GM18519 (cell line): ENCODE measurements at regions not wholly inside any gene's neighbourhood (a gene's known extent, or its start where the extent isn't known, plus 50 kb on each side); places are given as distances from the start of the nearest gene placed in this dataset.

ENCODE experiments used
- ATAC-seq: cut with Tn5 transposase; IDR thresholded peaks from one replicate; pipeline ENCODE4 v1.9.1; 2021; ENCODE audit warnings: mild to moderate bottlenecking, moderate library complexity; ENCODE audit not compliant: unreplicated experiment, low FRiP score

GRCh38 chr20:6579417-6579816, 188.1 kb upstream of the BMP2 start:
- ATAC-seq: no peak

DNA sequence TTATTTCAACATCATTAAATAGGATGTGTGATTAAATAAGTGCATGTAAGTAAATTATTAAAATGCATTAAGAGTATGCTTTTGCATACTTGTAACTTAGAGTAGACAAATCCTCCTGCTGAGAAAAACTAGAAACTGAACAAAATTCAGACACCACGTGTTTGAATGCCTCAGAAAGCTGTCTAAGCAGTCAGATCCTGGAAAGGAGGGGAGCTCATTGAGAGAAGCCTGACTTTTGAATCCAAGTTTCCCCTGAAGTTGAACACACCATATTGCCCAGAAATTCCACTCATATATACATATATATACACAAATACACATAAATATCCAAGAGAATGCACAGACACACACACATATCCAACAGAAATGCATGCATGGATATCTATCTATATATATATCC, 190.0 kb upstream of the BMP2 start:
- no peak for ATAC-seq

DNA sequence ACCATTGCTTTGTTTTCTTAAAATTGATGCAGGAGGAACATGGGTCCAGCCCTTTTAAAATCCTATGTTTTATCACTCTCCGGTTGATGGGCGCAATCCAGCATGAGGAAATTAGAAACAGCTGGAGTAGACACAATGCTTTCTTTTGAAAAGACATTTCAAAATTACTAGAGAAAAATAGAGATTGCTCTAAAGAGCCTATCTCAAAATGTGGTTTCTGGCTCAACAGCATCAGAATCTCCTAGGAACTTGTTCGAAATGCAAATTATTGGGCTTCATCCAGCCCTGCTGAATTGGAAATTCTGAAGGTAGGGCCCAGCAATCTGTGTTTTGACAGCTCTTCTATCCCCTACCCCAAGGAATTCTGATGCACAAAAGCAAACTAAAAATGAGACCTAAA, 190.8 kb upstream of the BMP2 start:
- no peak for ATAC-seq

DNA sequence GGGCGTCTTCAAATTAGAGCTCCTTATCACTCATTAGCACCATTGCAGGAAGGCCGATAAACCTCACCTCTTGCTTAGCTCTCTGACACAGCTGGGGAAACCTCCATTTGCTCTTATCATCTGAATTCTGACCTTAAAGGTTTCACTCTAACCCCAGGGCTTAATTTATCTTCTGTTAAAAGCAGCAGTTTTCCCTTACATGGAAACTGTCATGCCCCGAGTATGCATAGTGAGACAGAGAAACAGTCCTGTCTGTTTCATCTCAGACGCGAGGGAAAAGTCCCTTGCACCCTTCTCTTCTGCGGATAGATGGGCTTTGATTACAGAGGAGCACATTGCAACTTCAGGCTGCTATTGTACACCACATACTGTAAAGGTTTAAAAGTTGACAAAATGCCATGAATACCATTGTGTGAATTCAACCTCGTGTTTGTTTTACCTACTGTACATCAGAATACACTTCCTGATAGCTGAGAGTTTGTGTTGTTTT, 191.5 kb upstream of the BMP2 start:
- no peak for ATAC-seq

- ATAC-seq: no peak
Measured at GRCh38 chr20:6566821-6567220, 200.7 kb upstream of the BMP2 start.

- ATAC-seq: no peak
Measured at GRCh38 chr20:6562111-6562510, 205.4 kb upstream of the BMP2 start.

- ATAC-seq: no peak
Measured at GRCh38 chr20:6560978-6561377, 206.5 kb upstream of the BMP2 start.

- ATAC-seq: no peak
Measured at GRCh38 chr20:6559791-6560190, 207.7 kb upstream of the BMP2 start.

DNA sequence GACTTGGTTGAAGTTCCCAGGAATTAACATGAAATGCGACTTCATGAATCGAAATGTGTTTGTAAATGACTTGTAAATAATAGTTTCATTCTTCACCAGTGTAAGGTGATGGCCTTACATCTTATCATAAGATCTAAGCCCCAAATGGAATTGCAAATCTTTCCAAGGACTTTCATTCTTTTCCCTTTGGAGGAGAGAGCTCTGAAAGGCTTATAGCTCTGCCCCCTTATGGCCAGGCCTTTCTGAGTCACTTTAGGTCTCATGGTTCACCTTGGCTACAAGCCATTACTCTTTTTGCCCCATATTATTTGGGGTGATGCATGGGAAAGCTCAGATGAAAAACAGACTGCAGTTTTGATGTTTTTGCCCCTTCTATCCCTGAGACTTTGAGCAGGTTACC, 209.1 kb upstream of the BMP2 start:
- no peak for ATAC-seq

GRCh38 chr20:6533761-6534479, 233.6 kb upstream of the BMP2 start:
- ATAC-seq: no peak

- ATAC-seq: no peak
Measured at GRCh38 chr20:6533351-6533750, 234.1 kb upstream of the BMP2 start.

DNA sequence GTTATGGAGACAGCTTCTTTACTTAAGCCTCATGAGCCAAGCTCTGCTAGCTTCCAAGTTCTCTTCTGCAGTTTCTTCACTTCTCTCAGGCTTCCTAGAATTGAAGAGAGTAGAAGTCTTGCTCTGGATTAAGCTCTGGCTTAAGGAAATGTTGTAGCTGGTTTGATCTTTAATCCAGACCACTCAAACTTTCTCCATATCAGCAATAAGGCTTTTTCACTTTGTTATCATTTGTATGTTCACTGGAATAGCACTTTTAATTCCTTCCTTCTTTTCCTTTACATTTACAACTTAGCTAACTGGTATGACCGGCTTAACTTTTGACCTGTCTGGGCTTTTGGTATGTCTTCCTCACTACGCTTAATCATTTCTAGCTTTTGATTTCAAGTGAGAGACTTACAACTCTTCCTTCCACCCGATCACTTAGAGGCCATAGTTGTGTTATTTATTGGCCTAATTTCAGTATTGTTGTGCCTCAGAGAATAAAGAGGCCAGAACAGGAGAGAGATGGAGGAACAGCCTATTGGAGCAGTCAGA, 236.6 kb upstream of the BMP2 start:
- ATAC-seq: no peak

DNA sequence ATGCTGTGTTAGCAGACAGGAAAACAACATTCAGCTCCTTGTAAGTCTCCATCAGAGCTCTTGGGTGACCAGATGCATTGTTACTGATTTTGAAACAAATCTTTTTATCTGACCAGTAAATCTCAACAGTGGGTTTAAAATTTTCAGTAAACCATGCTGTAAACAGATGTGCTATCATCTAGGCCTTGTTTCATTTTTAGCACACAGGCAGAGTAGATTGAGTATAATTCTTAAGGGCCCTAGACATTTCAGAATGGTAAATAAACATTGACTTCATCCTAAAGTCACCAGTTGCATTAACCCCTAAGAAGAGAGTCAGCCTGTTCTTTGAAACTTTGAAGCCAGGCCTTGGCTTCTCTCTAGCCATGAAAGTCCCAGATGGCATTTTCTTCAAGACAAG, 237.2 kb upstream of the BMP2 start:
- no peak for ATAC-seq

- ATAC-seq: no peak
Measured at GRCh38 chr20:6525447-6526303, 241.8 kb upstream of the BMP2 start.

- no peak for ATAC-seq
Measured at GRCh38 chr20:6524305-6524704, 243.2 kb upstream of the BMP2 start.

DNA sequence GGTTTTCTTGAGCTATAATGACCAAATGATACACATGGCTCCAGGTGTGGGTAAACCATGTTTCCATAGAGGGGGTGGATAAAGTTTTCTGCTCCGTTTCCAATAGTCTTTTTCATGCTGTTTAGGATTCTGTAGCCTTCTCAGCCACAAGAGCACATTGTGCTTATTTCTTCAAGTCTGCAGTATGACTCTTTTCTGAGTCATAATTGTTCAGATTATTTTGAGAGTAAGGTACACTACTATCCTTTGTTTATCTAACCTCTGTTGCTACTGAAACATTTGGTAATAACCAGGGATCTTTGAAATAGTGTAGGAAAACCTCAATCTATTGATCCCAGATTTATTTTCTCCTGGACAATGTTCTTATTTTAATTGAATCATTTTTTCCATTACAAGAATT, 247.9 kb upstream of the BMP2 start:
- no peak for ATAC-seq

- ATAC-seq: no peak
Measured at GRCh38 chr20:6515261-6515660, 252.2 kb upstream of the BMP2 start.

DNA sequence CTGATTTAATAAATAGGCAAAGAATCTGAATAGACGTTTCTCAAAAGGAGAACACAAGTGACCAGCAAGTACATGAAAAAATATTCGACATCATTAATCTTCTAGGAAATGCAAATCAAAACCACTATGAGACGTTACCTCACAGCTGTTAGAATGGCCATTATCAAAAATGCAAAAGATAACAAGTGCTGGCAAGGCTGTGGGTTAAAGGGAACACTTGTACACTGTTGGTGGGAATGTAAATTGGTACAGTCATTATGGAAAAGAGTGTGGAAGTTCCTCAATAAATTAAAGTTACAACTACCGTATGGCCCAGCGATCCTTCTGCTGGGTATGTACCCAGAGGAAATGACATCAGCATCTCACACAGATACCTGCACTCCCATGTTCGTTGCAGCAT, 253.9 kb upstream of the BMP2 start:
- ATAC-seq: no peak

GRCh38 chr20:6509374-6509773, 258.1 kb upstream of the BMP2 start:
- no peak for ATAC-seq

GRCh38 chr20:6506906-6507305, 260.6 kb upstream of the BMP2 start:
- ATAC-seq: no peak

GRCh38 chr20:6504826-6505225, 262.7 kb upstream of the BMP2 start:
- ATAC-seq: no peak

GRCh38 chr20:6504179-6504578, 263.3 kb upstream of the BMP2 start:
- no peak for ATAC-seq
